ENCODE measurements at regions not wholly inside any gene's neighbourhood (a gene's known extent, or its start where the extent isn't known, plus 50 kb on each side); places are given as distances from the start of the nearest gene placed in this dataset.

DNA sequence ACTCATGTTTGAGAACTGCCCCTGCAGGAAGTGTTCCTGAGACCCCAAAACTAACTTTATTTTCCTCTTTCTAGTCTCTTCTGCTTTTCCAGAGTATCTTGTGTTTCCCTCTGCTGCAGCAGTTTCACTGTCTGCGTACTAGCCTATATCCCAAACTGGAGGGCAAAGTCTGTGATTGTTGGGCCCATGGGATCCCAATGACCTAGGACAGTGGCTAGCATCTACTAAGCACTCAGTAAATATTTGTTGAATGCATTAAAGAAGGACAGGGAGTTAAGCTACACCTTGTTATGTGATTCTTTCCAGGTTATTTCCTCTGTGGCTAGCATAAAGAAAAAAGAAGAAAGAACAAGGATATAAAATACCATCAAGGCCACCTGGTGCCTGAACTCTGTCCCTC lies 210.6 kb upstream of the PHYHIPL start:
- TF ChIP-seq EZH2 (IDR thresholded peaks at IDR 0.05; ENCODE audit: borderline replicate concordance, insufficient read depth, low read depth, low read length, poor library complexity, severe bottlenecking): no peak
- TF ChIP-seq, protein P1, sequence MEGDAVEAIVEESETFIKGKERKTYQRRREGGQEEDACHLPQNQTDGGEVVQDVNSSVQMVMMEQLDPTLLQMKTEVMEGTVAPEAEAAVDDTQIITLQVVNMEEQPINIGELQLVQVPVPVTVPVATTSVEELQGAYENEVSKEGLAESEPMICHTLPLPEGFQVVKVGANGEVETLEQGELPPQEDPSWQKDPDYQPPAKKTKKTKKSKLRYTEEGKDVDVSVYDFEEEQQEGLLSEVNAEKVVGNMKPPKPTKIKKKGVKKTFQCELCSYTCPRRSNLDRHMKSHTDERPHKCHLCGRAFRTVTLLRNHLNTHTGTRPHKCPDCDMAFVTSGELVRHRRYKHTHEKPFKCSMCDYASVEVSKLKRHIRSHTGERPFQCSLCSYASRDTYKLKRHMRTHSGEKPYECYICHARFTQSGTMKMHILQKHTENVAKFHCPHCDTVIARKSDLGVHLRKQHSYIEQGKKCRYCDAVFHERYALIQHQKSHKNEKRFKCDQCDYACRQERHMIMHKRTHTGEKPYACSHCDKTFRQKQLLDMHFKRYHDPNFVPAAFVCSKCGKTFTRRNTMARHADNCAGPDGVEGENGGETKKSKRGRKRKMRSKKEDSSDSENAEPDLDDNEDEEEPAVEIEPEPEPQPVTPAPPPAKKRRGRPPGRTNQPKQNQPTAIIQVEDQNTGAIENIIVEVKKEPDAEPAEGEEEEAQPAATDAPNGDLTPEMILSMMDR (IDR thresholded peaks at IDR 0.05): no peak

All from B cell (primary cell).